GM21737 (cell line): ENCODE measurements at regions not wholly inside any gene's neighbourhood (a gene's known extent, or its start where the extent isn't known, plus 50 kb on each side); places are given as distances from the start of the nearest gene placed in this dataset.

Experiments used
- ATAC-seq: cut with Tn5 transposase; IDR thresholded peaks from one replicate; pipeline ENCODE4 v1.9.1; 2021; ENCODE audit warnings: mild to moderate bottlenecking, moderate library complexity; ENCODE audit not compliant: unreplicated experiment

DNA sequence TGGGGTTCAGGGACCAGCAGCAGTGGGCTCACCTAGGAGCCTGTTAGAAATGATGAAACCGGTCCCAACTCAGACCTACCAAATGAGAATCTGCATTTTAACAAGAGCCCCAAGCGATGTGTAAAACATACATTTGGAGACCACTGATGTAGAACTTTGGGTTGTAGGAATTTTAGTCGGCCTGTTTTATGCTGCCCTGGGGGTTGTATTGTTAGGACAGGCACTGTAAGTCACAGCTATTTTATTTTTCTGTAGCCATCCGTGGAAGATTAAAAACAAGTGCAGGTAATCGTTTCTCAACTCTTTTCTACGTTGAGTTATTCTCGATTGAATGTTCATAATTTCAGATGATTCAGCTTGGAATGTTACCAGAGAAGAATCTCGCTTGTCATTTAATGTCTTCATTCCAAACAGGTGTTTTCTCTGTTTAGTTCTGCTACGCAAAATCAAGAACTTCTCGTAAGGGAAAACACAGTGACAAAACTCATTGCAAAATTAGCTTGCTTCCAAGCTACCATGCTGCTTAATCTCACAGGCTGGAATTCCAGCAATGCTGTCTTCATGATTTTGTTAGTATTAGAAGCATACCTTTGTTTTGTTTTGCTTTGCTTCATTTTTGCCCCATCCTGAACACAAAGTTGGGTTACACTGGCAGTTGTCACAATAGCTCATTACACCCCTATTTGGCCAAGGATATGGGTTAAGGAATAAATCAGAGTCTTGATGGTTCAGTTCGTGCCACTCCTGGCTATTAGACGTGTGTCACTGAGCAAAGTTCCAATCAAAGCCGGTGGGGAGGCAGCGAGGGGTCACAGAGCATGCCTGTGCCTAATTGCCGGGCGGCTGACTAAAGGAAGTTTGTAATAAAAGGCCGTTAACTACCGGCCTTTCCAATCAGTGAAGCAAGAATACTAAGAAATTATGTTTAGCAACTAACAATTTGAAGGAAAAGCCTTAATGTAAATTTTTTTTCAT, 676.9 kb downstream of the GATA3 start:
- ATAC-seq = no peak

DNA sequence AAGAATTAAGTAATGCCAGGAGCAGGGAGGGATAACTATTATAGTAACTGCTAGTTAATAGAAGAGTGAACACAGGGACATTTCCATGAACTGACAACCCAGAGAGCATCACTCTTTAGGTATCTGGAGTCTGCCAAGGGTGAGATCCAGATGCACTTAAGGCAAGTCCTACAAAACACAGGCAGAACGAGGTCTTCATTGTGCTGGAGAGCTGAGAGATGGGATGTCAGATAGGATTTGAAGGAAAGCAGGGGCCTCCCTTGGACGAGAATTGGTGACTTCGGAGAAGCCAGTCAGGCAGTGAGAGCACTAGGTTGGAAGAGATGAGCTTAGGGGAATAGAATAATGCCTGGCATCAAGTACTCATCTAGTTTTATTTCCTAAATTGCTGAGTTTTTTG, 684.5 kb downstream of the GATA3 start:
- no peak for ATAC-seq

DNA sequence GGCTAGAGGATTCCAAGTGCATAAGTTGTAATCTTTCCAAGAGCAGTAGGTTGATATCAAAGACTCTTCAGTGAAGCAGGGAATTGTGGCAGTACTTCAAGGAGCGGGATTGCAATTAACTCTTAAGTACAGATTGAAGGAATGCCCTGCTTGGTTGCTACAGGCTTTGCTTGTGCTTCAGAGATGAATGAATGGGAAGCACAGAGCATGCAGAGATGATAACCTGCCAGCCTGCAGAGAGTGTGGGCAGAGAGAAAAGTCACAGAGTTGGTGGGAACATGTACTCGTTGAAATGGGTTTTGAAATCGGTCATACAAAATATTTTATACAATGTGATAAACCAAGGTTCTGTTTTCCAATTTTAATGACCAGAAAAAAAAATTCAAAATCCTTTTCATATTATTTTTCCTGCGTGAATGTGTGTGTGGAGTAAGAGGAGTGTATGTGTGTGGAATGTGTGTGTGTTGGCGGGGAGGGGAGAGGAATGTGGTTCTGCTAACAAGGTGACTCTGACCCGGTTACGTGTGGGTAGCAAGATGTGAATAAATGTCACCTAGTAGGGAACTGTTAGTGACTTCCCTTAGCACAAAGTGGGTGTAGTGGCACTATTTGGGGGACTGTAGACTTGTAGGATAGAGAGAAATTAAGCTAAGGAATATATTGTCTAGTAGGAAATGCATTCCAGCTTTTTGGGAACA, 697.8 kb downstream of the GATA3 start:
- no peak for ATAC-seq

DNA sequence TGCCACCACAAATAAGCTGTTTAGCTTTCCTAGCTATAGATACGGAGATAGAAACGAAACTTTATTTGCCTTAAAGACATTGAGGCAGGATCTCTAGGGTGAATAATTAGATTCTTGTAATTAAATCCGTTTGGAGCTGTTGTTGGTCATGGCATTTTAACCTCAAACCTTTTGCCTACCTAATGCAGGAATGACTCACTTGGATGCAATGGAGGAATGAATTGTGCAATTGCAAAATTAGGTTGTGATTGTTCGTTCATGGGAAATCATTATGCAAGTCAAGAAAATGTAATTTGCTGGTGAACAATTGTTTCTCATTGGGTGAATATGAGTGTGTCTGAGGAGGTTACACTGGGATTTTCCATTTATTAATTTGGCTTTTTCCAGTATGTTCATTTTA, 703.5 kb downstream of the GATA3 start:
- ATAC-seq = no peak

DNA sequence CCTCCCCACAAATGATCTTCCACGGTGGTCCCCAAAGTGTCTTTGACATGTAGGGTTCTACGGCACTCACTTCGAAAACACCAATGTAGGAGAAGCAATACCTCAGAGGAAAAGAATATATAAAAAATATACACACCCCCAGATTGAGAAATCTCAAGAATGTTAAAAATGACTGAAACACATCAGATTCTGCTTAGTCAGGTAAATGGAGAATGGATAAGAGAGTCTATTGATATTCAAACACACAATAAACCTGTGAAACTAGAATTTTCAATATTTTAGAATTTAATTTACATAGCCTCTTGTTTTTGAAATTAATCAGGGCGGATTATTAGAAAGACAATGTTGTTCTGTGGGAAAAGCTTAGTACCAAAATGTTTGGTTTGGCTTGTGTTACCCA, 712.4 kb downstream of the GATA3 start:
- ATAC-seq = no peak

- no peak for ATAC-seq
These were observed 713.1 kb downstream of the GATA3 start for GRCh38 chr10:8767591-8767990.

GRCh38 chr10:8768341-8768740, 713.9 kb downstream of the GATA3 start:
- ATAC-seq = no peak

DNA sequence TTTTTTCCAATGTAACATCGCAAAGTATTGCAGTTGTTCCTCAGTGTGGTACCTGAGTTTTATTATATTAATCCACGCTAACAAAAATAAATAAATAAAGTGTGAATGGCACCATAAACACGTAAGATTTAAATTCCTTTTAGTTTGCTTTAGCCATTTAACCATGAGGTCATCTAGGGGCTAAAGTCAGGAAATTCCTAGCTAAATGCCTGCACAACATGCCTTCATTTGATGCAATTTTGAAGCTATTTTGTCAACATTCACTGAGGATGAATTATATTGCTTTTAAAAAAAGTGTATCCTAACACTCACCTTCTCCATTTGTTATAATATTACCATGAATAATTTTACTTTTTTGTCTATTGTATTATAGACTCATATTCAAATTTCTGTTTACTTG, 714.4 kb downstream of the GATA3 start:
- no peak for ATAC-seq

GRCh38 chr10:8776926-8777622, 722.6 kb downstream of the GATA3 start:
- no peak for ATAC-seq

DNA sequence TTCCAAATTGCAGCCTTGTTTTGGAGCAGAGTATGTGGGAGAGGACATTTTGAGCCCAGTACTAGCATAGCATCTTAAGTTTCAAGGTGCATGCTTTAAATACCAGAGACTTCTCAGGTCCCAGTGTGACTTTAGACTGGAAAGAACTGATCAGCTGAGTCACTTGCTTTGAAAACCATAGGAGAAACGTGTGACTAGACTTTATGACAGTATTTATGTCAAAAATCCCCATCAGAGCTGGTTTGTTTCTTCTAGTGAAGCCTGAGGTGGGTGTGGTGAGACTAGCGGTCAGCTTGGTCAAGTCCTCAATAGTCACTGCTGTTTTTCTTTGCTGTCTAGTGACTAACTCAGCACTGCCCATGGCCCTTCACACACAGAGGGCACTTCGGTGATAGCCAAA, 724.2 kb downstream of the GATA3 start:
- ATAC-seq = no peak

GRCh38 chr10:8787649-8788048, 733.2 kb downstream of the GATA3 start:
- ATAC-seq = no peak

- ATAC-seq = no peak
These were observed 735.9 kb downstream of the GATA3 start for GRCh38 chr10:8790390-8790789.

- ATAC-seq = no peak
These were observed 740.4 kb downstream of the GATA3 start for GRCh38 chr10:8794860-8795259.

DNA sequence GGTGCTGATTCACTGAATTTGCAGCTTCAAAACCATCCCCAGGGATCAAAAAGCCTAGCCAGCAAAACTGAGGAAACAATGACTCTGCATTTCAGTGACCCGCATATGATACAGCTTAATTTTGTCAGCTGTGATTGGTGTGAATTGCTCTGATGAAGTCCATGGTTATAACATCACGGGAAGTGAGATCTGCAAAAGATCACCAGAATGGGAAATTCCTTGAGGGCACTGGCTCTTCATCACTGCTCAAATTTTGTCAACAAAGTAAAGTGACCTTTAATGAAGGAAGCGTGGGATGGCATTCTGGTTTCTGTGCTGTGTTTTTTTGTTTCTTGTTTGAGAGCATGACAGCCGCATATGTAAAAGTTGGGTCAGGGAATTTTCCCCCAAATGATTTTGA, 745.9 kb downstream of the GATA3 start:
- ATAC-seq = no peak

DNA sequence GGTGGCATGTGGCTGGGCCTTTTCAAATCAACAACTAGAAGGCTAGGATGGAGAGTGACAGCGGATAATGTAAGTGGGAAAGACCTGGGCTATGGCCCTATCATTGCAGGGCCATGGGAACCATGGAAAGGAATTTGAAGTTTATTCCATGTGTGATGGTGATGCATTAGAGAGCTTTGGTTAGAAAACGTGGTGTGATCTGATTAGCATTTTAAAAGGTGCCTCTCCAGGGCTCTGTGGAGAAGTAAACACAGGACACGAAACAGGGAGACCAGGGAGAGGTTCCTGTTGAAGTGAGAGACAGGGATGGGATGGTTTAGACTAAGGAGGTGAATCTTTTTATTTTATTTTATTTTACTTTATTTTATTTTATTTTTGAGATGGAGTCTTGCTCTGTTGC, 749.5 kb downstream of the GATA3 start:
- ATAC-seq = no peak

GRCh38 chr10:8810677-8811076, 756.2 kb downstream of the GATA3 start:
- no peak for ATAC-seq

DNA sequence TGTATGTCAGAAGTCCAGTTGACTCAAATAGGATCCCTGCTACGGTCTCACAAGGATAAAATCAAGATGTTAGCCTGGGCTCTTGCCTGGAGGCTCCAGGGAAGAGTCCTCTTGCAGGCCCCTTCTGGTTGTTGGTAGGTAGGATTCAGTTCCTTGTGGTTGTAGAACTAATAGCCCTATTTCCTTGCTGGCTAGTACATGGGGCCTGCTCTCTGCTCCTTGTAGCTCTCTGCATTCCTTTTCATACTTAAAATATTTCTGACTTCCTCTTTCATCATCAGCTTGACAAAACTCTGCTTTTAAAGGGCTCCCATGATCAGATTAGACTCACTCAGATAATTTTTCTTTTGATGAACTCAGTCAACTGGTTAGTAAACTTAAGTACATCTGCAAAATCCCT, 756.7 kb downstream of the GATA3 start:
- no peak for ATAC-seq

DNA sequence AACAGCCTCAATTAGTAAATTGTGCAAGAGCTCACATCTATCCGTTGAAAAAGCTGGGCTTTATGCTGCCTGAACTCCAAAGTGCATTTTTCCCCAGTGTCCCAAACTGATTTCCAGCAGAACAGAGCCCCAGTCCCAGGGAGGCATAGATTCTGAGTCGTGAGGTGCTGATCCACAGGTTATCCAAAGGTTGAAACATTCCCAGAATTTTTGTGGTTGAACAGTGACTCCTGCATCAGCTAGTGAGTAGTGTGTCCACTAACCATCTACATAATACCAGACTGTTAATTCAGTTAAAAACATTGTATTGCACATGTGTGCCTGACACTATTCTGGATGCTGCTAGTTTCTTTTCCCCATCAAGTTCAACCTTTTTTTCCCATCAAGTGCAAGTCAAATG, 761.5 kb downstream of the GATA3 start:
- no peak for ATAC-seq

DNA sequence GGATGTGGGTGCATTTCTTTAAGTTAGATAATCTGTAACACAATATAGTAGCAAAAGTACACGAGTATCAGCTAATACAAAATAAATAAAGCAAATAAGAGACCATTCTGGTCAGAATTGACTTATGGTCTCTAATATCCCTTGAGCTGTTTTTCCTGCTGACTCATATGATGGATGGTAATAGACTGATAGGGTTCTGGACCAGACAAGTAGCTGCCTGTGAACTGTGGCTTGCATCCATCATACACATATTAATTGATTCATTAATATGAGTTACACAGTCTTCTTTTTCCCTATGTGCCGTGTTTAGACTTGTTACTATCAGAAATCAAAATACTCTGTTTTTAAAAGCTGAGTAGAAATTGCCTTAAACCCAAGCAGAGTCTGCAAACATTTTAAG, 762.8 kb downstream of the GATA3 start:
- no peak for ATAC-seq

DNA sequence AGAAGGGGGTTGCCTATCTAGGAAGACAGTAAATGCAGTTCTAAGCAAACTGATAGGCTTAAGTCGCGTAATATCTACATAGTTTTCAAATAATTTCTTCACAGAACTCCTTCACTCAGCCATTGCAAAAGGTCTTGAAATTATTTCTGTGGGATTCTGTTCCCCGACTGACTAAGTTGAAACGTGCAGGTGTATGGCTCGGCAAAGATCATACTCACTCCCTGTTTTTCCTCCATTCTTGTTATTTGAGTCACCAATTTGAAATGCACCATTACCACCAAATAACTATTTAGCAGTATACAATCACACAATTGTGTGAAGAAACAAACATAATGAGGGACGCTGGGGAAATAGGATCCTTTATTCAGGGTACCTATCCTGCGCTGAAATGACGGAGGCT, 771.1 kb downstream of the GATA3 start:
- ATAC-seq = no peak

- no peak for ATAC-seq
These were observed 775.1 kb downstream of the GATA3 start for GRCh38 chr10:8829592-8829991.

DNA sequence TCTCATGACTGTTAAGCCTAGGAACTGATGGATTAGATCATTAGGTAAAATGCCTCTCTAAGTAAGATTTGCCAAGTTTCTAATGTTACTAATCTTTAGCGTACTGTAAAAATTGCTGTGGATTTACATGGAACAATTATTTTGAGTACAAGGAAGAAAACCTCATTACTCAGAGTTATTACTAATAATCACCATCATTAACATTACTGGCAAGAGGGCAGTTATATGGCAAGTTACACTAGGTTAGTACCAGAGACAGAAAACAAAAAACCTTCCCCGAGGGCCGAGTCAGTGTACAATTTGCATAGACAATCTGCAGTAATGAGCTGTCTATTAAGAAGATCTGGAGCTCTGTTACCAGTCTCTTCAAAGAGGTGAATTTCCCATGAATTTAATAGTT, 775.6 kb downstream of the GATA3 start:
- no peak for ATAC-seq
